Astrocyte of the cerebellum (primary cell): ENCODE measurements at regions not wholly inside any gene's neighbourhood (a gene's known extent, or its start where the extent isn't known, plus 50 kb on each side); places are given as distances from the start of the nearest gene placed in this dataset.
"Not testable (repeated sequence)": the region's sequence is repeated elsewhere in the genome, so short reads cannot be mapped to it uniquely, and the experiment has no call there.

Experiments
- DNase-seq: peaks from one replicate; pipeline ENCODE4 v3.0.0-alpha.2; 2011; ENCODE audit warnings: low read depth
- H3K4me3 ChIP-seq: 2 replicates; pipeline ENCODE4 v1.5.1; 2011; ENCODE audit warnings: mild to moderate bottlenecking, low read depth, low read length, moderate library complexity
- CTCF ChIP-seq: IDR thresholded peaks from 2 replicates; pipeline ENCODE4 v1.5.1; 2012; ENCODE audit warnings: low read length, low read depth, moderate library complexity, mild to moderate bottlenecking; ENCODE audit errors: missing control alignments
- in situ Hi-C: cut with HindIII; loops from 2 replicates; pipeline ENCODE4 v1.10.0; 2017; ENCODE audit warnings: low sequenced_read_pairs

DNA sequence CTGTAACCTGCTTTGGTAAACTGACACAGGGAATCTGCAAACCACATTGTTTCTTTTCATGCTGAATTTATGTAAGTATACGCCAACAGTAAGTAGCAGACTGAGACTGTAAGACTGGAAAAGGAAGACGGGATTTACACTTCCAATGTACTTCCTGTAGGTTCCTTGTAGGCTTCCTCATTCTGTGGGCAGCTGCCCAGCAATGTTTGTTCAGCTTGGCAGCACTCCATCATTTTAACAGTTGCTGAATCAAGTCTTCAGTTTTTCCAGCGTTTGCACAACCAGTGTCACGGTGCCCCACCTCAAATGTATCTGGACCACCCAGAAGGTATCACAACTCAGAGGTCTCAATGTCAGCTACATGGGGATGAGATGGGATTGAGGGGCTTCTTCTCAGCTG, 232.6 kb downstream of the PRDM9 start:
- H3K4me3 ChIP-seq, result no peak overlapping the region
- in situ Hi-C loops, result no loop called here
- TF ChIP-seq CTCF, result no peak
- DNase-seq, result no peak

GRCh38 chr5:23742701-23743100, 235.3 kb downstream of the PRDM9 start:
- in situ Hi-C loops, result no loop called here
- no peak for TF ChIP-seq CTCF
- H3K4me3 ChIP-seq, result no peak overlapping the region
- DNase-seq, result no peak

DNA sequence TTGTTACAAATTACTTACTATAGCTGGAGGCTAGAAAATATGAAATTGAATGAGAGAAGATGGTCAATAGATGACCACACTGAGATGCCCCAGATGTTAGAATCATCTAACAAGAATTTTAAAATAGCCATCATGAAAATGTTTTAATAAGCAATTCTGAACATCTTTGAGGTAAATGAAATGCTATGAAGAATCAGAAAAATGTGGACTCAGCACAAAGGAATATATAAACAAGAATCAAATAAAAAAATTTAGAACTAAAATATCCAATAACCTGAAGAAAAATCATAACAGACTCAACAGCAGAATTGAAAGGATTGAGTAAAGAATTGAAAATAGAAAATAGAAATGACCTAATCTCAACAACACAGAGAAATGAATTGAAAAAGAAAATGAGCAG, 248.5 kb downstream of the PRDM9 start:
- TF ChIP-seq CTCF, result no peak
- in situ Hi-C loops, result no loop called here
- H3K4me3 ChIP-seq, result no peak overlapping the region
- DNase-seq, result no peak

DNA sequence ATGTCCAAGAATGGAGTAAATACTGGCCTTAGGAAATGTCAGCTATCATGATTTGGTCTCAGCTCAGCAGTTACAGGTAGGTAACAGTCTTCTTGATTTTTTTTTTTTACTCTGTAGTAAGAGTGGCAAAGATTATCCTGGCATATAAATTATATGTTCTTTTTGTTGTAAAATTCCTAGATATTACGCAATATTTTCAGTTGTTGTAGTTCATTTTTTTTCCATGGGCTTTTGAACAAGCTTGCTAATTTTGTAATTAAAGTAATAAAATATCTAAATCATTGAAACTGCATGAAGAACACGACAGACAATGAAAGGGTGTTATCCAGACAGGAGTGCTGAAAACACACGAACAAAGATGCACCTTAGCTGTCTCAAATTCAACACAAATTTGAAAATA, 249.4 kb downstream of the PRDM9 start:
- DNase-seq, result no peak
- H3K4me3 ChIP-seq, result no peak overlapping the region
- no peak for TF ChIP-seq CTCF
- in situ Hi-C loops, result no loop called here

GRCh38 chr5:23763170-23763569, 255.8 kb downstream of the PRDM9 start:
- DNase-seq, result no peak
- H3K4me3 ChIP-seq, result no peak overlapping the region
- no peak for TF ChIP-seq CTCF
- in situ Hi-C loops, result no loop called here

GRCh38 chr5:23776684-23777083, 269.3 kb downstream of the PRDM9 start:
- no peak overlapping the region for H3K4me3 ChIP-seq
- in situ Hi-C loops, result no loop called here
- no peak for DNase-seq
- no peak for TF ChIP-seq CTCF

- H3K4me3 ChIP-seq, in situ Hi-C loops, DNase-seq: not testable (repeated sequence)
These were observed 292.9 kb downstream of the PRDM9 start for GRCh38 chr5:23800307-23800706.
